IMR-90 (cell line): ENCODE measurements at regions not wholly inside any gene's neighbourhood (a gene's known extent, or its start where the extent isn't known, plus 50 kb on each side); places are given as distances from the start of the nearest gene placed in this dataset.

ENCODE experiments used
- POLR2A ChIP-seq: IDR thresholded peaks from 2 replicates; pipeline ENCODE4 v1.6.1; 2012; ENCODE audit warnings: mild to moderate bottlenecking, low read depth, low read length
- TF ChIP-seq, protein P1 (sequence below): conservative IDR thresholded peaks from 2 replicates; pipeline ENCODE4 v1.5.1; 2012; ENCODE audit warnings: mild to moderate bottlenecking, low read depth, low read length, improper control_type of control experiment

DNA sequence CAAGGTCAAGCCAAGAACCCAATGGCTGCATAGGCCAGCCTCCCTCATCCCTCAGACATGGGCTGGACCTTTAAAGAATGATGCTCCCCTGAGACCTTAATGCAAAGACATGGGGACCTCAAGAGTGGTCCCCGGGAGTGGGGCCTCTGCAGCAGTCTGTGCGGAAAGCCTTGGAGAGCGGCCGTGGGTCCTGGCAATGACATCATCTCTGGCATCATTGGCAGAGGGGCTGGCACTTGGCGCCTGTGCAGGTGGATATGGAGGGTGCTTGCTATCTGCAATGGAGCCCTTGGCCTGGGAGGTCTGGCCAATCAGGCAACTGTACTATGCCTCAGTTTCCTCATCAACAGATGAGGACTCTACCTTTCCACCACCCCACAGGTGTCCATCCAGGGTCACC lies 365.5 kb upstream of the MKI67 start:
- TF ChIP-seq, protein P1, sequence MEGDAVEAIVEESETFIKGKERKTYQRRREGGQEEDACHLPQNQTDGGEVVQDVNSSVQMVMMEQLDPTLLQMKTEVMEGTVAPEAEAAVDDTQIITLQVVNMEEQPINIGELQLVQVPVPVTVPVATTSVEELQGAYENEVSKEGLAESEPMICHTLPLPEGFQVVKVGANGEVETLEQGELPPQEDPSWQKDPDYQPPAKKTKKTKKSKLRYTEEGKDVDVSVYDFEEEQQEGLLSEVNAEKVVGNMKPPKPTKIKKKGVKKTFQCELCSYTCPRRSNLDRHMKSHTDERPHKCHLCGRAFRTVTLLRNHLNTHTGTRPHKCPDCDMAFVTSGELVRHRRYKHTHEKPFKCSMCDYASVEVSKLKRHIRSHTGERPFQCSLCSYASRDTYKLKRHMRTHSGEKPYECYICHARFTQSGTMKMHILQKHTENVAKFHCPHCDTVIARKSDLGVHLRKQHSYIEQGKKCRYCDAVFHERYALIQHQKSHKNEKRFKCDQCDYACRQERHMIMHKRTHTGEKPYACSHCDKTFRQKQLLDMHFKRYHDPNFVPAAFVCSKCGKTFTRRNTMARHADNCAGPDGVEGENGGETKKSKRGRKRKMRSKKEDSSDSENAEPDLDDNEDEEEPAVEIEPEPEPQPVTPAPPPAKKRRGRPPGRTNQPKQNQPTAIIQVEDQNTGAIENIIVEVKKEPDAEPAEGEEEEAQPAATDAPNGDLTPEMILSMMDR = no peak
- no peak for TF ChIP-seq POLR2A
